HL-60 (cell line): ENCODE measurements at regions not wholly inside any gene's neighbourhood (a gene's known extent, or its start where the extent isn't known, plus 50 kb on each side); places are given as distances from the start of the nearest gene placed in this dataset.

Experiments
- DNase-seq, 2 experiments: peaks; one replicate each; pipeline ENCODE4 v3.0.0-alpha.2; 2010 to 2020; ENCODE audit warnings: low read depth in 1 of 2, low spot score in 1 of 2
- H3K27ac ChIP-seq: fragments of 250-450 bp; sonication (Bioruptor Pico); replicated peaks from 2 replicates; pipeline ENCODE4 v1.5.1; 2020; ENCODE audit warnings: mild to moderate bottlenecking, moderate library complexity
- H3K27me3 ChIP-seq: fragments of 250-450 bp; sonication (Bioruptor Pico); 2 replicates; pipeline ENCODE4 v1.5.1; 2021; ENCODE audit warnings: mild to moderate bottlenecking, moderate library complexity; ENCODE audit not compliant: insufficient read depth, poor library complexity, severe bottlenecking
- H3K4me3 ChIP-seq: replicated peaks from 2 replicates; pipeline ENCODE4 v1.5.1; 2011; ENCODE audit warnings: mild to moderate bottlenecking, control low read depth, low read length; ENCODE audit not compliant: insufficient read depth
- GABPA ChIP-seq: IDR thresholded peaks from 2 replicates; pipeline ENCODE4 v1.6.1; 2012; ENCODE audit warnings: low read depth
- POLR2AphosphoS5 ChIP-seq: IDR thresholded peaks from 2 replicates; pipeline ENCODE4 v1.6.1; 2012; ENCODE audit warnings: low read depth
- SPI1 ChIP-seq: IDR thresholded peaks from 2 replicates; pipeline ENCODE4 v1.6.1; 2012; ENCODE audit warnings: low read depth, mild to moderate bottlenecking, borderline replicate concordance
- TF ChIP-seq, protein P1 (sequence below): IDR thresholded peaks from 2 replicates; pipeline ENCODE4 v1.6.1; 2012; ENCODE audit warnings: low read depth; ENCODE audit not compliant: insufficient replicate concordance
- TF ChIP-seq, protein P2 (sequence below): IDR thresholded peaks from one replicate; pipeline ENCODE4 v1.5.1; 2011; ENCODE audit warnings: low read length, control low read depth, inconsistent platforms; ENCODE audit not compliant: insufficient read depth

DNA sequence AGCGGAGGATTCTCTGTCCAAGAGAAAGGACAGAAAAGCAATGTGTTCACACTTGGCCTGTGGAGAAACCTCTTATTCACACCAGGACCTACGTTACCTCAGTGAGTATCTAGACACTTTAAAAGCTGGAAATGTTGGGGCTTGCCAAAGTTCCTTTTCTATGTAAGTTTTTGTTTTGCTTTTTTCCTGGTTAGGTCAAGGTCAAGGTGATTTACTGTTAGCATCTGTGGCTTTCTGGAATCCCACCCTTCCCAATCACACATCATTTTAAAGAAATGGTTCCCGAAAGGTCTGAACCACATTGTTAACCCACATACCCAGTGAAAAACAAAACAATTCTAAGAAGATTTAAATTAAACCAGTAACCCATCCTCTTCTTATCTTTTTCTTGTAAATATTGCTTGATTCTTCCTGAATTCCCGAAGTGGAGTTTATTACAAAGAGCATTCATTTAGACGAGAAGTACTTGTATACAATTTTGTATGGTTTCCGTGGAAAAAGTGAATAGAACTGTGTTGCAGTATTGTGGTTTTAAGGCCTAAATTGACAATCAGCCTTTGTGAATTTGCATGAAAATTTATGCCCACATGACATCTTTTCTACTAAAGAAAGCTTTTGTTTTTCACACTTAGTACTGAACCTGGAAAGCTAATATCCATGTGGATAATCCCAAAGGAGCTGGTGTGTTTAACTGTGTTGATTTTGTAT is 827.0 kb upstream of the IGFBP3 start:
- no peak overlapping the region for H3K27ac ChIP-seq
- TF ChIP-seq, protein P1, sequence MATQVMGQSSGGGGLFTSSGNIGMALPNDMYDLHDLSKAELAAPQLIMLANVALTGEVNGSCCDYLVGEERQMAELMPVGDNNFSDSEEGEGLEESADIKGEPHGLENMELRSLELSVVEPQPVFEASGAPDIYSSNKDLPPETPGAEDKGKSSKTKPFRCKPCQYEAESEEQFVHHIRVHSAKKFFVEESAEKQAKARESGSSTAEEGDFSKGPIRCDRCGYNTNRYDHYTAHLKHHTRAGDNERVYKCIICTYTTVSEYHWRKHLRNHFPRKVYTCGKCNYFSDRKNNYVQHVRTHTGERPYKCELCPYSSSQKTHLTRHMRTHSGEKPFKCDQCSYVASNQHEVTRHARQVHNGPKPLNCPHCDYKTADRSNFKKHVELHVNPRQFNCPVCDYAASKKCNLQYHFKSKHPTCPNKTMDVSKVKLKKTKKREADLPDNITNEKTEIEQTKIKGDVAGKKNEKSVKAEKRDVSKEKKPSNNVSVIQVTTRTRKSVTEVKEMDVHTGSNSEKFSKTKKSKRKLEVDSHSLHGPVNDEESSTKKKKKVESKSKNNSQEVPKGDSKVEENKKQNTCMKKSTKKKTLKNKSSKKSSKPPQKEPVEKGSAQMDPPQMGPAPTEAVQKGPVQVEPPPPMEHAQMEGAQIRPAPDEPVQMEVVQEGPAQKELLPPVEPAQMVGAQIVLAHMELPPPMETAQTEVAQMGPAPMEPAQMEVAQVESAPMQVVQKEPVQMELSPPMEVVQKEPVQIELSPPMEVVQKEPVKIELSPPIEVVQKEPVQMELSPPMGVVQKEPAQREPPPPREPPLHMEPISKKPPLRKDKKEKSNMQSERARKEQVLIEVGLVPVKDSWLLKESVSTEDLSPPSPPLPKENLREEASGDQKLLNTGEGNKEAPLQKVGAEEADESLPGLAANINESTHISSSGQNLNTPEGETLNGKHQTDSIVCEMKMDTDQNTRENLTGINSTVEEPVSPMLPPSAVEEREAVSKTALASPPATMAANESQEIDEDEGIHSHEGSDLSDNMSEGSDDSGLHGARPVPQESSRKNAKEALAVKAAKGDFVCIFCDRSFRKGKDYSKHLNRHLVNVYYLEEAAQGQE, result no peak
- DNase-seq, result no peak
- H3K4me3 ChIP-seq, result no peak overlapping the region
- no peaks in the 10 kb centered on the region for H3K27me3 ChIP-seq

DNA sequence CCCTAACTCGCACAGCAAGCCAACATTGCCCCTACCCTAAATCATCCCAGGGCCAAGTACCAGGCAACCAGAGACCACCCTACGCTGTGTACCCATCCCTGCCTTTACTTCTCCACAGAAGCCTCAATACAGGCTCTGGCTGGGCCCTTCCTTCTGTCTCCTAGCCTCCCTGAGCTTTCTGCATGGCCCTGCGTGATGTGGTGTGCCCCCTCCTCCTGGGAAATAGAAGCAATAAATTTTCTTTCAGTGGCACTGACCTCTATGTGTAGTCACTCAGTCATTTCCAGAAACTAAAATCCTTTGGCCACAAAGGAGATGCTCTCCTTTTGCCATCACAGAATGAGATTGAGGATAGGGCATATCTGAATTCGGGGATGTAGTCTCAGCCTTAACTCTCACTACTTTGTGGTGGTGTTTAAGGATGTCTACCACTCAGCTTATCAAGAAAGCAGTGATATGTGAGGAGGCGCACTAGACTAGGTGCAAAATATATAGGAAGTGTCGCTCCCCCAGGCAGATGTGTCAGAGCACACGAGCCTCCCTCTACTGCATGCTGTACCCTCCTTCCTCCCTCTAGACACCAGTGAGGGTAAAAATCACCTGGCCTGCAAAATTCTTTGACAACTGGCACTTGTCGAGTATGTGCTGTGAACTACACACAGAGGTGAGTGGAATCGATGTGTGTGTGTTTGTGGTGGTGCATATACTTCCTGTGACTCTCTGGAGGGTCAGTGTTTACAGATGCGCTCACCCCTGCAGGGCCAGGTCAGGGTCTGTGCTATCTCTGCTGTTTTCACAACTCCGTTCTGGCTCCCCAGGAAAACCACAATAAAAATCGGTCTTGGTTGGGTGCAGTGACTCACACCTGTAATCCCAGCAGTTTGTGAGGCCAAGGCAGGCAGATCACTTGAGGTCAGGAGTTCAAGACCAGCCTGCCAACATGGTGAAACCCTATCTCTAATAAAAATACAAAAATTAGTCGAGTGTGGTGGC is 825.9 kb upstream of the IGFBP3 start:
- DNase-seq, result no peak

DNA sequence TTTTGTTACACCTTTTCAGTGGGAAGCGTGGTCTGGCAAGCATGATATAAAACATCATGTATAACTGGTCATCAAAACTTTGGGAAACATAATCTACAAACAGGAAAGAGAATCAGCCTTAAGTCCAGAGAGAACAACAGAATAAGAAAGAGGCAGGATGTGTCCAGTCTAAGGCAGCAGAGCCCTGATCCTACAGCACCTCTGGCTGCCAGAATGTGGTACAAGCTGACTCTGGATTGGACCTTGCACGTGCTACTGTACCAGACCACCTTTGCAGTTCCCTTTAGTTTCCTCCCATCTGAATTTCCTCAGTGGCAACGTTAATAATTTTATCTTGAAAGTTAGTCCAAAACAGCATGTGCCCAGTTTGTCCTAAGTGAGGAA is 824.6 kb upstream of the IGFBP3 start:
- DNase-seq, result no peak
- TF ChIP-seq POLR2AphosphoS5, result no peak
- TF ChIP-seq, protein P2, sequence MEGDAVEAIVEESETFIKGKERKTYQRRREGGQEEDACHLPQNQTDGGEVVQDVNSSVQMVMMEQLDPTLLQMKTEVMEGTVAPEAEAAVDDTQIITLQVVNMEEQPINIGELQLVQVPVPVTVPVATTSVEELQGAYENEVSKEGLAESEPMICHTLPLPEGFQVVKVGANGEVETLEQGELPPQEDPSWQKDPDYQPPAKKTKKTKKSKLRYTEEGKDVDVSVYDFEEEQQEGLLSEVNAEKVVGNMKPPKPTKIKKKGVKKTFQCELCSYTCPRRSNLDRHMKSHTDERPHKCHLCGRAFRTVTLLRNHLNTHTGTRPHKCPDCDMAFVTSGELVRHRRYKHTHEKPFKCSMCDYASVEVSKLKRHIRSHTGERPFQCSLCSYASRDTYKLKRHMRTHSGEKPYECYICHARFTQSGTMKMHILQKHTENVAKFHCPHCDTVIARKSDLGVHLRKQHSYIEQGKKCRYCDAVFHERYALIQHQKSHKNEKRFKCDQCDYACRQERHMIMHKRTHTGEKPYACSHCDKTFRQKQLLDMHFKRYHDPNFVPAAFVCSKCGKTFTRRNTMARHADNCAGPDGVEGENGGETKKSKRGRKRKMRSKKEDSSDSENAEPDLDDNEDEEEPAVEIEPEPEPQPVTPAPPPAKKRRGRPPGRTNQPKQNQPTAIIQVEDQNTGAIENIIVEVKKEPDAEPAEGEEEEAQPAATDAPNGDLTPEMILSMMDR, result no peak
- TF ChIP-seq, protein P1, result no peak
- no peak overlapping the region for H3K27ac ChIP-seq
- H3K27me3 ChIP-seq, result no peaks in the 10 kb centered on the region
- no peak overlapping the region for H3K4me3 ChIP-seq

More for the DNA sequence above, 825.9 kb upstream of the IGFBP3 start:
- Histone ChIP-seq H3K27me3 (no peaks in the 10 kb centered on the region), H3K4me3 (no peak overlapping the region), H3K27ac (no peak overlapping the region)
- TF ChIP-seq, protein P1, result no peak
- no peak for TF ChIP-seq POLR2AphosphoS5
- TF ChIP-seq SPI1, result no peak
- TF ChIP-seq, protein P2, result no peak
- TF ChIP-seq GABPA, result no peak
